Upper lobe of left lung (tissue), 6 donors: ENCODE measurements at regions not wholly inside any gene's neighbourhood (a gene's known extent, or its start where the extent isn't known, plus 50 kb on each side); places are given as distances from the start of the nearest gene placed in this dataset.

Source experiments
- ATAC-seq, 2 donors: fragments of 200-7000 bp; cut with Tn5 transposase; one replicate each; pipeline ENCODE4 v1.9.1; 2022; ENCODE audit warnings: mild to moderate bottlenecking in 2 of 2, moderate library complexity in 2 of 2; ENCODE audit not compliant: low FRiP score in 2 of 2
- DNase-seq, 2 donors: peaks; one replicate each; pipeline ENCODE4 v3.0.0-alpha.2; 2019 to 2020
- H3K27ac ChIP-seq, 4 donors: fragments of 200-600 bp; sonication (generic); one replicate each; pipeline ENCODE4 v1.5.1; 2016 to 2019
- H3K27me3 ChIP-seq, 4 donors: fragments of 200-600 bp; sonication (generic); one replicate each; pipeline ENCODE4 v1.5.1; 2017 to 2019
- H3K36me3 ChIP-seq, 4 donors: fragments of 200-600 bp; sonication (generic); one replicate each; pipeline ENCODE4 v1.5.1; 2016 to 2019
- H3K4me1 ChIP-seq, 4 donors: fragments of 200-600 bp; sonication (generic); one replicate each; pipeline ENCODE4 v1.5.1; 2018 to 2019
- H3K4me3 ChIP-seq, 4 donors: fragments of 200-600 bp; sonication (generic); one replicate each; pipeline ENCODE4 v1.5.1; 2017 to 2019; ENCODE audit warnings: mild to moderate bottlenecking in 2 of 4, moderate library complexity in 1 of 4
- H3K9me3 ChIP-seq, 4 donors: fragments of 200-600 bp; sonication (generic); one replicate each; pipeline ENCODE4 v1.5.1; 2018 to 2019
- CTCF ChIP-seq, 6 experiments: fragments of 450-650 bp in 4 of 6; fragments of 200-600 bp in 2 of 6; sonication (generic) in 2 of 6; IDR thresholded peaks; one replicate each; pipeline ENCODE4 v1.5.1; 2016 to 2019; ENCODE audit warnings: antibody characterized with exemption in 6 of 6
- EP300 ChIP-seq, 4 donors: sonication (generic); formaldehyde crosslinking; IDR thresholded peaks; one replicate each; pipeline ENCODE4 v1.5.1; 2017; ENCODE audit warnings: antibody characterized with exemption in 4 of 4, control low read depth in 2 of 4
- POLR2A ChIP-seq, 4 donors: fragments of 450-650 bp; IDR thresholded peaks; one replicate each; pipeline ENCODE4 v1.5.1; 2016 to 2017; ENCODE audit warnings: antibody characterized with exemption in 4 of 4, mild to moderate bottlenecking in 2 of 4
- POLR2AphosphoS5 ChIP-seq, 2 donors: sonication (generic); formaldehyde crosslinking; IDR thresholded peaks; one replicate each; pipeline ENCODE4 v1.5.1; 2017; ENCODE audit warnings: antibody characterized with exemption in 2 of 2
- WGBS, 2 donors: methylation state at CpG; one replicate each; pipeline ENCODE4 v1.1.5; 2017 to 2018; 5-methylcytosine and 5-hydroxymethylcytosine counted together
- donor health status: DM: no; HTN: no; CAD: no; lungs with moderate emphysema.
- donor health status: DM: no; HTN: yes; CAD: no; lungs with severe emphysema.

- ATAC-seq: no peak
- Histone ChIP-seq H3K27ac (no peak overlapping the region), H3K36me3 (no peaks in the 10 kb centered on the region), H3K4me3 (no peak overlapping the region), H3K27me3 (no peaks in the 10 kb centered on the region), H3K9me3 (no peaks in the 10 kb centered on the region), H3K4me1 (no peaks in the 10 kb centered on the region)
- TF ChIP-seq CTCF (IDR thresholded peaks at IDR 0.05): no peak
- TF ChIP-seq POLR2A (IDR thresholded peaks at IDR 0.05): no peak
- no peak for TF ChIP-seq POLR2AphosphoS5 (IDR thresholded peaks at IDR 0.05)
- TF ChIP-seq EP300 (IDR thresholded peaks at IDR 0.05): no peak
- DNase-seq: no peak
- 56 to 76% methylated on average over 3 of the region's 3 CpGs for WGBS, 2 donors
These were observed 1167.7 kb downstream of the MAT2B start for GRCh38 chr5:164672931-164673694.

- H3K4me3 ChIP-seq: no peak overlapping the region
- no peaks in the 10 kb centered on the region for H3K27me3 ChIP-seq
- H3K27ac ChIP-seq: no peak overlapping the region
- H3K4me1 ChIP-seq: no peaks in the 10 kb centered on the region
- DNase-seq: no peak
- ATAC-seq: no peak
- H3K36me3 ChIP-seq: no peaks in the 10 kb centered on the region
- H3K9me3 ChIP-seq: no peaks in the 10 kb centered on the region
- TF ChIP-seq POLR2AphosphoS5 (IDR thresholded peaks at IDR 0.05) (no peak), EP300 (IDR thresholded peaks at IDR 0.05) (no peak), CTCF (IDR thresholded peaks at IDR 0.05) (no peak), POLR2A (IDR thresholded peaks at IDR 0.05) (no peak)
These were observed 1174.0 kb downstream of the MAT2B start for GRCh38 chr5:164679461-164679860.

- H3K36me3 ChIP-seq: no peaks in the 10 kb centered on the region
- no peak for ATAC-seq
- H3K9me3 ChIP-seq: no peaks in the 10 kb centered on the region
- no peak overlapping the region for H3K27ac ChIP-seq
- no peak overlapping the region for H3K4me3 ChIP-seq
- no peaks in the 10 kb centered on the region for H3K4me1 ChIP-seq
- no peaks in the 10 kb centered on the region for H3K27me3 ChIP-seq
- no peak for DNase-seq
- TF ChIP-seq EP300 (IDR thresholded peaks at IDR 0.05) (no peak), POLR2AphosphoS5 (IDR thresholded peaks at IDR 0.05) (no peak), CTCF (IDR thresholded peaks at IDR 0.05) (no peak), POLR2A (IDR thresholded peaks at IDR 0.05) (no peak)
These were observed 1174.8 kb downstream of the MAT2B start for GRCh38 chr5:164680216-164680615.

GRCh38 chr5:164680812-164681520 lies 1175.5 kb downstream of the MAT2B start:
- DNase-seq: no peak
- H3K27ac ChIP-seq: no peak overlapping the region
- 57 to 59% methylated on average over 5 of the region's 5 CpGs for WGBS, 2 donors

More at GRCh38 chr5:164680812-164681520, 1175.5 kb downstream of the MAT2B start:
- no peak for ATAC-seq
- Histone ChIP-seq H3K27me3 (no peaks in the 10 kb centered on the region), H3K4me3 (no peak overlapping the region), H3K36me3 (no peaks in the 10 kb centered on the region), H3K4me1 (no peaks in the 10 kb centered on the region), H3K9me3 (no peaks in the 10 kb centered on the region)
- TF ChIP-seq POLR2A (IDR thresholded peaks at IDR 0.05) (no peak), CTCF (IDR thresholded peaks at IDR 0.05) (no peak), POLR2AphosphoS5 (IDR thresholded peaks at IDR 0.05) (no peak), EP300 (IDR thresholded peaks at IDR 0.05) (no peak)
